K562 (cell line): ENCODE measurements at regions not wholly inside any gene's neighbourhood (a gene's known extent, or its start where the extent isn't known, plus 50 kb on each side); places are given as distances from the start of the nearest gene placed in this dataset.
A peak's percentile ranks its signal among the peaks of the same experiment; 100 is the strongest.

Source experiments
- ATF3 ChIP-seq, 2 experiments: fragments of 450-650 bp in 1 of 2; sonication (generic) in 1 of 2; formaldehyde crosslinking in 1 of 2; IDR thresholded peaks in 1 of 2; conservative IDR thresholded peaks in 1 of 2; 2 replicates each; pipeline versions ENCODE4 v1.6.1 to v1.8.1; 2016 to 2023; ENCODE audit warnings: mild to moderate bottlenecking in 2 of 2, moderate library complexity in 2 of 2, inconsistent platforms in 1 of 2, missing genetic modification reagents in 1 of 2
- CTCF ChIP-seq, 3 experiments: IDR thresholded peaks in 2 of 3; conservative IDR thresholded peaks in 1 of 3; 2 replicates each; pipeline ENCODE4 v1.5.1; 2011 to 2012; ENCODE audit warnings: low read length in 3 of 3, mild to moderate bottlenecking in 3 of 3, control low read depth in 2 of 3, improper control_type of control experiment in 1 of 3, inconsistent platforms in 1 of 3, low read depth in 1 of 3, mixed read lengths in 1 of 3, moderate library complexity in 1 of 3; ENCODE audit not compliant: insufficient read depth in 2 of 3
- ETV1 ChIP-seq: fragments of 450-650 bp; conservative IDR thresholded peaks from 2 replicates; pipeline ENCODE4 v1.6.1; 2016; ENCODE audit warnings: missing genetic modification characterization, control low read depth, low read depth, missing compliant biosample characterization
- FOXK1 ChIP-seq: sonication (generic); formaldehyde crosslinking; IDR thresholded peaks from 2 replicates; pipeline ENCODE4 v1.8.0; 2022; ENCODE audit warnings: missing genetic modification reagents, mild to moderate bottlenecking, borderline replicate concordance
- PHF8 ChIP-seq: fragments of 200-600 bp; sonication (generic); IDR thresholded peaks from 2 replicates; pipeline ENCODE4 v1.6.1; 2012; ENCODE audit warnings: mixed run types, mild to moderate bottlenecking, inconsistent platforms, low read length, moderate library complexity, borderline replicate concordance
- PML ChIP-seq: IDR thresholded peaks from 2 replicates; pipeline ENCODE4 v1.6.1; 2012; ENCODE audit warnings: low read length, inconsistent platforms
- POLR2A ChIP-seq: fragments of 450-650 bp; conservative IDR thresholded peaks from 2 replicates; pipeline ENCODE4 v1.6.1; 2016
- SMARCB1 ChIP-seq: IDR thresholded peaks from 2 replicates; pipeline ENCODE4 v1.6.1; 2011; ENCODE audit warnings: improper control_type of control experiment, low read depth; ENCODE audit not compliant: insufficient read length
- TF ChIP-seq, protein P1 (sequence below): fragments of 450-650 bp; IDR thresholded peaks from 2 replicates; pipeline ENCODE4 v1.6.1; 2016; ENCODE audit warnings: borderline replicate concordance
- TF ChIP-seq, protein P2 (sequence below), 2 experiments: fragments of 450-650 bp in 1 of 2; sonication (generic) in 1 of 2; formaldehyde crosslinking; conservative IDR thresholded peaks; 2 replicates each; pipeline versions ENCODE4 v1.4.0 to v1.8.1; 2020 to 2022; ENCODE audit warnings: mild to moderate bottlenecking in 1 of 2, missing genetic modification reagents in 1 of 2
- TF ChIP-seq, protein P3 (sequence below): sonication (generic); formaldehyde crosslinking; IDR thresholded peaks from 2 replicates; pipeline ENCODE4 v1.8.0; 2022; ENCODE audit warnings: missing genetic modification reagents, mild to moderate bottlenecking, borderline replicate concordance
- TF ChIP-seq, protein P4 (sequence below): sonication (generic); formaldehyde crosslinking; IDR thresholded peaks from 2 replicates; pipeline ENCODE4 v1.5.0; 2020; ENCODE audit warnings: missing genetic modification reagents
- TF ChIP-seq, protein P5 (sequence below): sonication (generic); formaldehyde crosslinking; IDR thresholded peaks from 2 replicates; pipeline ENCODE4 v1.8.1; 2023; ENCODE audit warnings: mild to moderate bottlenecking, missing genetic modification reagents

GRCh38 chr7:101743241-101743994 lies 74.0 kb upstream of the CUX1 start:
- TF ChIP-seq PHF8 (0 out of 2 replicates have a peak, but pooled peaks have one; percentile 20), POLR2A (no peak), PML (0 out of 2 replicates have a peak, but pooled peaks have one; percentile 27), ATF3 (IDR thresholded peaks at IDR 0.05) (no peak), ATF3 (CRISPR knock-in tag; conservative IDR thresholded peaks at IDR 0.05) (no peak), SMARCB1 (no peak), ETV1 (tag) (no peak), CTCF (IDR thresholded peaks at IDR 0.05 in 2 of 3, conservative IDR thresholded peaks at IDR 0.05 in 1 of 3; ENCODE audit: insufficient read depth in 2 of 3, low read depth in 1 of 3, low read length in 3 of 3) (peak; percentile 48 to 72 (median 49); a peak in 5 of 6 replicates), FOXK1 (CRISPR knock-in tag) (no peak)
- TF ChIP-seq, protein P1, sequence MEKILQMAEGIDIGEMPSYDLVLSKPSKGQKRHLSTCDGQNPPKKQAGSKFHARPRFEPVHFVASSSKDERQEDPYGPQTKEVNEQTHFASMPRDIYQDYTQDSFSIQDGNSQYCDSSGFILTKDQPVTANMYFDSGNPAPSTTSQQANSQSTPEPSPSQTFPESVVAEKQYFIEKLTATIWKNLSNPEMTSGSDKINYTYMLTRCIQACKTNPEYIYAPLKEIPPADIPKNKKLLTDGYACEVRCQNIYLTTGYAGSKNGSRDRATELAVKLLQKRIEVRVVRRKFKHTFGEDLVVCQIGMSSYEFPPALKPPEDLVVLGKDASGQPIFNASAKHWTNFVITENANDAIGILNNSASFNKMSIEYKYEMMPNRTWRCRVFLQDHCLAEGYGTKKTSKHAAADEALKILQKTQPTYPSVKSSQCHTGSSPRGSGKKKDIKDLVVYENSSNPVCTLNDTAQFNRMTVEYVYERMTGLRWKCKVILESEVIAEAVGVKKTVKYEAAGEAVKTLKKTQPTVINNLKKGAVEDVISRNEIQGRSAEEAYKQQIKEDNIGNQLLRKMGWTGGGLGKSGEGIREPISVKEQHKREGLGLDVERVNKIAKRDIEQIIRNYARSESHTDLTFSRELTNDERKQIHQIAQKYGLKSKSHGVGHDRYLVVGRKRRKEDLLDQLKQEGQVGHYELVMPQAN: no peak
- TF ChIP-seq, protein P2, sequence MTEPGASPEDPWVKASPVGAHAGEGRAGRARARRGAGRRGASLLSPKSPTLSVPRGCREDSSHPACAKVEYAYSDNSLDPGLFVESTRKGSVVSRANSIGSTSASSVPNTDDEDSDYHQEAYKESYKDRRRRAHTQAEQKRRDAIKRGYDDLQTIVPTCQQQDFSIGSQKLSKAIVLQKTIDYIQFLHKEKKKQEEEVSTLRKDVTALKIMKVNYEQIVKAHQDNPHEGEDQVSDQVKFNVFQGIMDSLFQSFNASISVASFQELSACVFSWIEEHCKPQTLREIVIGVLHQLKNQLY (CRISPR knock-in tag; conservative IDR thresholded peaks at IDR 0.05): no peak
- TF ChIP-seq, protein P3, sequence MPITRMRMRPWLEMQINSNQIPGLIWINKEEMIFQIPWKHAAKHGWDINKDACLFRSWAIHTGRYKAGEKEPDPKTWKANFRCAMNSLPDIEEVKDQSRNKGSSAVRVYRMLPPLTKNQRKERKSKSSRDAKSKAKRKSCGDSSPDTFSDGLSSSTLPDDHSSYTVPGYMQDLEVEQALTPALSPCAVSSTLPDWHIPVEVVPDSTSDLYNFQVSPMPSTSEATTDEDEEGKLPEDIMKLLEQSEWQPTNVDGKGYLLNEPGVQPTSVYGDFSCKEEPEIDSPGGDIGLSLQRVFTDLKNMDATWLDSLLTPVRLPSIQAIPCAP (CRISPR knock-in tag): no peak
- TF ChIP-seq, protein P4, sequence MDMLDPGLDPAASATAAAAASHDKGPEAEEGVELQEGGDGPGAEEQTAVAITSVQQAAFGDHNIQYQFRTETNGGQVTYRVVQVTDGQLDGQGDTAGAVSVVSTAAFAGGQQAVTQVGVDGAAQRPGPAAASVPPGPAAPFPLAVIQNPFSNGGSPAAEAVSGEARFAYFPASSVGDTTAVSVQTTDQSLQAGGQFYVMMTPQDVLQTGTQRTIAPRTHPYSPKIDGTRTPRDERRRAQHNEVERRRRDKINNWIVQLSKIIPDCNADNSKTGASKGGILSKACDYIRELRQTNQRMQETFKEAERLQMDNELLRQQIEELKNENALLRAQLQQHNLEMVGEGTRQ (CRISPR knock-in tag): no peak
- TF ChIP-seq, protein P5, sequence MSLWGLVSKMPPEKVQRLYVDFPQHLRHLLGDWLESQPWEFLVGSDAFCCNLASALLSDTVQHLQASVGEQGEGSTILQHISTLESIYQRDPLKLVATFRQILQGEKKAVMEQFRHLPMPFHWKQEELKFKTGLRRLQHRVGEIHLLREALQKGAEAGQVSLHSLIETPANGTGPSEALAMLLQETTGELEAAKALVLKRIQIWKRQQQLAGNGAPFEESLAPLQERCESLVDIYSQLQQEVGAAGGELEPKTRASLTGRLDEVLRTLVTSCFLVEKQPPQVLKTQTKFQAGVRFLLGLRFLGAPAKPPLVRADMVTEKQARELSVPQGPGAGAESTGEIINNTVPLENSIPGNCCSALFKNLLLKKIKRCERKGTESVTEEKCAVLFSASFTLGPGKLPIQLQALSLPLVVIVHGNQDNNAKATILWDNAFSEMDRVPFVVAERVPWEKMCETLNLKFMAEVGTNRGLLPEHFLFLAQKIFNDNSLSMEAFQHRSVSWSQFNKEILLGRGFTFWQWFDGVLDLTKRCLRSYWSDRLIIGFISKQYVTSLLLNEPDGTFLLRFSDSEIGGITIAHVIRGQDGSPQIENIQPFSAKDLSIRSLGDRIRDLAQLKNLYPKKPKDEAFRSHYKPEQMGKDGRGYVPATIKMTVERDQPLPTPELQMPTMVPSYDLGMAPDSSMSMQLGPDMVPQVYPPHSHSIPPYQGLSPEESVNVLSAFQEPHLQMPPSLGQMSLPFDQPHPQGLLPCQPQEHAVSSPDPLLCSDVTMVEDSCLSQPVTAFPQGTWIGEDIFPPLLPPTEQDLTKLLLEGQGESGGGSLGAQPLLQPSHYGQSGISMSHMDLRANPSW (CRISPR knock-in tag): no peak
